ENCODE measurements at regions not wholly inside any gene's neighbourhood (a gene's known extent, or its start where the extent isn't known, plus 50 kb on each side); places are given as distances from the start of the nearest gene placed in this dataset.

DNA sequence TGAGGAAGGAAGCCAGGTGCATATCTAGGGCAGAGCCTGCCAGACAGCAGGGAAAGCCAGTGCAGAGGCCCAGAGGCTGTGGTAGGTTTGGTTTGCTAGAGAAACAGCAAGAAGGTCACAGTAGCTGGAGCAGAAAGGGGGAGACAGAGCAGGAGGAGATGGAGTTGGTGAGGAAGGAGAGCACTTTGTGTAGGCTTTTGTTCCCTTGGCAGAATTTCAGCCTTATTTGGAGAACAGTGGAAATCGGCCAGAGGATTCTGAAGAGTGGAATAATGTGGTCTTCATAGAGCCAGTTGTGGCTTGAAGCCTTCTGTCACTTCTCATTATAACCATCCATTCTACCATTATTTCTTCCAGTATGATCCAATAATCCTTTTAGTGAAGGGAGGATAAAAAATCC is 212.9 kb upstream of the FAR2 start (continued):
- TF ChIP-seq CHD2 (IDR thresholded peaks at IDR 0.05; ENCODE audit: borderline replicate concordance, low read depth, low read length) (no peak), IKZF2 (IDR thresholded peaks at IDR 0.05) (no peak), SREBF2 (IDR thresholded peaks at IDR 0.05; ENCODE audit: low read length) (no peak), YY1 (IDR thresholded peaks at IDR 0.05; ENCODE audit: low read depth, low read length) (no peak)

DNA sequence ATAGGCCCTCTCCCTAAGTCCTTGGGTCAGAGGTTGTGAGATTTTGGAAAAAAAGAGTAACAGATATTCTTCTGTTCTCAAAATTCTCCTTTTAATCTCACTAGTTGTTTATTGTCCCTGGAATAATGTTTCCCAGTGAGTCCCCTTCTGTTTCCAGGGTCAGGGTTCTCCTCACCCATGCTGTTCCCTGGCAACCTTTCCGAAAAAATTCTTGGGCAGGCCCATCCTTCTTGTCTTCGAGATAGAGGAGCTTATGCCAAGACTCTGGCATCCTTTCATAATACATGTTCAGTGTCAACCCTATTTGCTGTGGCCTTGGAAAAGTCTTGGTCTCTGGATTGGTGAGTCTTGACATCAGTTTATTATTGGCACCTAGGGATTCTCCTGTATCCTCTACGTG is 212.4 kb upstream of the FAR2 start:
- intact Hi-C loops (cut with micrococcal nuclease; ENCODE audit: unreplicated experiment) (no loop called here), in situ Hi-C loops (cut with MboI) (no loop called here)
- Histone ChIP-seq H3K27ac (ENCODE audit: control insufficient read depth, insufficient read depth) (no peak overlapping the region), H3K9ac (ENCODE audit: control insufficient read depth, insufficient read depth, low read length) (no peak overlapping the region), H4K20me1 (ENCODE audit: control insufficient read depth, insufficient read depth) (no peaks in the 10 kb centered on the region), H3K4me2 (ENCODE audit: control insufficient read depth, insufficient read depth) (no peak overlapping the region), H3K4me3 (no peak overlapping the region), H3K27me3 (replicated peaks in 1 of 2; ENCODE audit: control insufficient read depth in 2 of 2, insufficient read depth in 2 of 2, low read length in 1 of 2) (no peaks in the 10 kb centered on the region), H3K36me3 (ENCODE audit: control insufficient read depth in 2 of 2, insufficient read depth in 2 of 2, low read length in 1 of 2) (no peaks in the 10 kb centered on the region), H2AFZ (ENCODE audit: control insufficient read depth, low read depth, low read length) (no peak overlapping the region), H3K4me1 (ENCODE audit: control insufficient read depth, insufficient read depth, low read length) (no peaks in the 10 kb centered on the region), H3K9me3 (replicated peaks; ENCODE audit: control insufficient read depth, insufficient read depth, low read length) (no peaks in the 10 kb centered on the region), H3K79me2 (ENCODE audit: control insufficient read depth, insufficient read depth, low read length) (no peaks in the 10 kb centered on the region)
- POLR2A ChIA-PET: no interaction called here
- 2% methylated on average over 3 of the region's 3 CpGs for WGBS (ENCODE audit: insufficient coverage, insufficient replicate concordance, low lambda C conversion rate, missing lambda C conversion rate)
- SMC1A ChIA-PET (ENCODE audit: uncharacterized antibody, unreplicated experiment): no interaction called here
- RAD21 ChIA-PET (ENCODE audit: unreplicated experiment): no interaction called here
- TF ChIP-seq RBBP5 (conservative IDR thresholded peaks at IDR 0.05): no peak
- no peak for TF ChIP-seq SUZ12 (IDR thresholded peaks at IDR 0.05; ENCODE audit: unreplicated experiment)
- TF ChIP-seq, protein P1, sequence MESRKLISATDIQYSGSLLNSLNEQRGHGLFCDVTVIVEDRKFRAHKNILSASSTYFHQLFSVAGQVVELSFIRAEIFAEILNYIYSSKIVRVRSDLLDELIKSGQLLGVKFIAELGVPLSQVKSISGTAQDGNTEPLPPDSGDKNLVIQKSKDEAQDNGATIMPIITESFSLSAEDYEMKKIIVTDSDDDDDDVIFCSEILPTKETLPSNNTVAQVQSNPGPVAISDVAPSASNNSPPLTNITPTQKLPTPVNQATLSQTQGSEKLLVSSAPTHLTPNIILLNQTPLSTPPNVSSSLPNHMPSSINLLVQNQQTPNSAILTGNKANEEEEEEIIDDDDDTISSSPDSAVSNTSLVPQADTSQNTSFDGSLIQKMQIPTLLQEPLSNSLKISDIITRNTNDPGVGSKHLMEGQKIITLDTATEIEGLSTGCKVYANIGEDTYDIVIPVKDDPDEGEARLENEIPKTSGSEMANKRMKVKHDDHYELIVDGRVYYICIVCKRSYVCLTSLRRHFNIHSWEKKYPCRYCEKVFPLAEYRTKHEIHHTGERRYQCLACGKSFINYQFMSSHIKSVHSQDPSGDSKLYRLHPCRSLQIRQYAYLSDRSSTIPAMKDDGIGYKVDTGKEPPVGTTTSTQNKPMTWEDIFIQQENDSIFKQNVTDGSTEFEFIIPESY (IDR thresholded peaks at IDR 0.05): no peak
- TF ChIP-seq, protein P2, sequence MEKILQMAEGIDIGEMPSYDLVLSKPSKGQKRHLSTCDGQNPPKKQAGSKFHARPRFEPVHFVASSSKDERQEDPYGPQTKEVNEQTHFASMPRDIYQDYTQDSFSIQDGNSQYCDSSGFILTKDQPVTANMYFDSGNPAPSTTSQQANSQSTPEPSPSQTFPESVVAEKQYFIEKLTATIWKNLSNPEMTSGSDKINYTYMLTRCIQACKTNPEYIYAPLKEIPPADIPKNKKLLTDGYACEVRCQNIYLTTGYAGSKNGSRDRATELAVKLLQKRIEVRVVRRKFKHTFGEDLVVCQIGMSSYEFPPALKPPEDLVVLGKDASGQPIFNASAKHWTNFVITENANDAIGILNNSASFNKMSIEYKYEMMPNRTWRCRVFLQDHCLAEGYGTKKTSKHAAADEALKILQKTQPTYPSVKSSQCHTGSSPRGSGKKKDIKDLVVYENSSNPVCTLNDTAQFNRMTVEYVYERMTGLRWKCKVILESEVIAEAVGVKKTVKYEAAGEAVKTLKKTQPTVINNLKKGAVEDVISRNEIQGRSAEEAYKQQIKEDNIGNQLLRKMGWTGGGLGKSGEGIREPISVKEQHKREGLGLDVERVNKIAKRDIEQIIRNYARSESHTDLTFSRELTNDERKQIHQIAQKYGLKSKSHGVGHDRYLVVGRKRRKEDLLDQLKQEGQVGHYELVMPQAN (conservative IDR thresholded peaks at IDR 0.05): no peak
- no peak for TF ChIP-seq LARP7 (IDR thresholded peaks at IDR 0.05)
- TF ChIP-seq, protein P3, sequence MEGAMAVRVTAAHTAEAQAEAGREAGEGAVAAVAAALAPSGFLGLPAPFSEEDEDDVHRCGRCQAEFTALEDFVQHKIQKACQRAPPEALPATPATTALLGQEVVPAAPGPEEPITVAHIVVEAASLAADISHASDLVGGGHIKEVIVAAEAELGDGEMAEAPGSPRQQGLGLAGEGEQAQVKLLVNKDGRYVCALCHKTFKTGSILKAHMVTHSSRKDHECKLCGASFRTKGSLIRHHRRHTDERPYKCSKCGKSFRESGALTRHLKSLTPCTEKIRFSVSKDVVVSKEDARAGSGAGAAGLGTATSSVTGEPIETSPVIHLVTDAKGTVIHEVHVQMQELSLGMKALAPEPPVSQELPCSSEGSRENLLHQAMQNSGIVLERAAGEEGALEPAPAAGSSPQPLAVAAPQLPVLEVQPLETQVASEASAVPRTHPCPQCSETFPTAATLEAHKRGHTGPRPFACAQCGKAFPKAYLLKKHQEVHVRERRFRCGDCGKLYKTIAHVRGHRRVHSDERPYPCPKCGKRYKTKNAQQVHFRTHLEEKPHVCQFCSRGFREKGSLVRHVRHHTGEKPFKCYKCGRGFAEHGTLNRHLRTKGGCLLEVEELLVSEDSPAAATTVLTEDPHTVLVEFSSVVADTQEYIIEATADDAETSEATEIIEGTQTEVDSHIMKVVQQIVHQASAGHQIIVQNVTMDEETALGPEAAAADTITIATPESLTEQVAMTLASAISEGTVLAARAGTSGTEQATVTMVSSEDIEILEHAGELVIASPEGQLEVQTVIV (IDR thresholded peaks at IDR 0.05; ENCODE audit: borderline replicate concordance, partially characterized antibody): no peak
- TF ChIP-seq SIN3A (IDR thresholded peaks at IDR 0.05; ENCODE audit: low read depth, low read length): no peak
- TF ChIP-seq CREM (IDR thresholded peaks at IDR 0.05; ENCODE audit: low read depth): no peak
- TF ChIP-seq TCF12 (IDR thresholded peaks at IDR 0.05; ENCODE audit: low read depth, low read length): no peak
- TF ChIP-seq NFYB (IDR thresholded peaks at IDR 0.05; ENCODE audit: insufficient read depth, low read depth, low read length): no peak
- TF ChIP-seq, protein P4, sequence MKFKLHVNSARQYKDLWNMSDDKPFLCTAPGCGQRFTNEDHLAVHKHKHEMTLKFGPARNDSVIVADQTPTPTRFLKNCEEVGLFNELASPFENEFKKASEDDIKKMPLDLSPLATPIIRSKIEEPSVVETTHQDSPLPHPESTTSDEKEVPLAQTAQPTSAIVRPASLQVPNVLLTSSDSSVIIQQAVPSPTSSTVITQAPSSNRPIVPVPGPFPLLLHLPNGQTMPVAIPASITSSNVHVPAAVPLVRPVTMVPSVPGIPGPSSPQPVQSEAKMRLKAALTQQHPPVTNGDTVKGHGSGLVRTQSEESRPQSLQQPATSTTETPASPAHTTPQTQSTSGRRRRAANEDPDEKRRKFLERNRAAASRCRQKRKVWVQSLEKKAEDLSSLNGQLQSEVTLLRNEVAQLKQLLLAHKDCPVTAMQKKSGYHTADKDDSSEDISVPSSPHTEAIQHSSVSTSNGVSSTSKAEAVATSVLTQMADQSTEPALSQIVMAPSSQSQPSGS (IDR thresholded peaks at IDR 0.05; ENCODE audit: low read length): no peak
- no peak for TF ChIP-seq CBFB (IDR thresholded peaks at IDR 0.05; ENCODE audit: low read depth)
- TF ChIP-seq BCL11A (IDR thresholded peaks at IDR 0.05; ENCODE audit: low read depth, low read length): no peak
- TF ChIP-seq HDAC2 (IDR thresholded peaks at IDR 0.05): no peak
- TF ChIP-seq ZZZ3 (IDR thresholded peaks at IDR 0.05; ENCODE audit: control insufficient read depth, insufficient read length, low read depth): no peak
- FAIRE-seq (no peak), DNase-seq (ENCODE audit: low read depth, low spot score) (no peak), ATAC-seq (no peak)
- CTCF ChIA-PET: no interaction called here
- BruUV-seq (replicated peaks): no TSS peak
